HG03097 (cell line): ENCODE measurements at regions not wholly inside any gene's neighbourhood (a gene's known extent, or its start where the extent isn't known, plus 50 kb on each side); places are given as distances from the start of the nearest gene placed in this dataset.

Source experiments
- ATAC-seq: cut with Tn5 transposase; IDR thresholded peaks from one replicate; pipeline ENCODE4 v1.9.1; 2021; ENCODE audit not compliant: unreplicated experiment, low FRiP score

GRCh38 chr2:128776461-128777195 lies 458.0 kb upstream of the HS6ST1 start:
- ATAC-seq, result no peak

- no peak for ATAC-seq
These were observed 458.7 kb upstream of the HS6ST1 start for GRCh38 chr2:128777196-128778035.

DNA sequence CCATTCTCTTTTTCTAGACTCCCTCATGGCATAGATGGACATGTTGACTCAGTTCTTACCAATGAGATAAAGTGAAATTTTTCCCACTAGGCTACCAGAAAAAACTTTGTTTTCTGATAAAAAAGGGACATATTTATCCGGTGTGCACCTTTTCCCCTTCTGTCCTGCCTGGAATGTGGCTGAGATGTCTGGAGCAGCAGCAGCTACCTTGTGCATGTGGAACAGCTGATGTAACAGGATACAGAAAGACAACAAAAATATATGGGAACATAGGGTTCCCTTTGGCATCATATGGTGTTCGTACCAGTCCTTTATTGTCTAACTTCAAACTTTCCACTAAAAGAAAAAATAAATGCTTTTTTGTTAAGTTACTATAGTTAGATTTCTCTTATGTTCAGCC lies 460.2 kb upstream of the HS6ST1 start:
- no peak for ATAC-seq

DNA sequence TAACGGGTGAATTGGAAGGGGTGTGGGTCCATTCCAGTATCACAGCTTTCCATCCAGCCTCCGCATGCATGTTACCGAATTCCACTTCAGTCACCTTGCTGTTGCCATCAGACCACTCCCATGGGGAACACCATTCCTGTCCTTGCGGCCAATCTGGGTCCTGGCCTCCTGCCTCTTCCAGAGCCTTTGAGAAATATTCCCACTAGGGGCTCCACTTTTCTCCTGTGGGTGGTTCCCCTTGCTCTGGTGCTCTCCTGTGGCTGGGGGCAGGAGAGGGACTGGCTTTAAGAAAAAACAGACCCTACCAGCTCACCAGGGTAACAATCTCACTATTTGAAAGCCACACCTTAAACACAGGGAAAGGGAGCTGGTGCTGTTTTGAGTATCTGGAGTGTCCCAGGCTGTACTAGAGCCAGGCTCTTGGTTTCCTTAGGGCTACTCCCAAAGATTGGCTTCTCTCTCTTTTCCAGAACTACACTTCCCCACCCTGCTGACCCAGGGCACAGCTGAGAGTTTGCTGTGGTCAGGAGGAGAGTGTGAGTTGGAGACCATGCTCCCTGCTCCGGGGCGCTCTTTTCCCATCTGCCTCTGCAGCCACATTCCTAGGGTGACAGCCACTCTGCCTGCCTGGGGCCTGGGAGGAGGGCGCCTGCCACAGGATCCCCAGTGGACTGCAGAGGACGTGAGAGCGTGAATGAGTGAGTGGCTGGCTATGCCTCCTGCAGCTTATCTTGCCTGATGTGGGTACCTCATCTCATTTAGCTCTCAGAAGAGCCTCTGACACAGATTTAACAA lies 460.8 kb upstream of the HS6ST1 start:
- no peak for ATAC-seq

DNA sequence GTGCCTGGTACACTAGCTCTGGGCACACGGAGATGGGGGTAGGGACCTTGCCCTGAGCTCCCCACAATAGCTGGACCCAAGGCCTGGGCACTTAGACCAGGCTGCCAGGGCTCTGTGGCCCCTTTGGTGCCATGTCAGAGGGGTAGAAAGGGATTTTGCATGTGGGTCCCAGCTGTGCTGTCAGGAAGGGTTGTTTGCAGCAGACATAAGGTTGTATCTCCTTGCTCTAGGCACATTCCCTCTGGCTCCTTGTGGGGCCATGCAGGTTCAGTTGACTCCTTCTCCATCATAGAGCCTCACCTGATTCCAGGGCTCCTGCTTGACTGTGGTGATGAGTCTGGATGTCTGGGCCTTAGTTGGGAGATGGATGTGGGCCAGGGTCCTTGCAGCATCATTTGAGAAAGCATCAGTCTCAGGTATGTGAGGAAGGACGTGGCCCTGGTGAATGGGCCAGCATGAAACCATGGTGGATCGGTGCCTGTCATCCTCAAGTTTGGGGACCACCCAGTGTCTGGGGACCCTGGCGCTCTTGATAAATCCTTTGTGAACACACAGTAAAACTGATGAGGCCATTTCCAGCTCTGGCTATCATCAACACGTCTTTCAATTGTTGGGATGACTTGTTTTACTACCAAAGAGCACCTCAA lies 461.9 kb upstream of the HS6ST1 start:
- no peak for ATAC-seq

DNA sequence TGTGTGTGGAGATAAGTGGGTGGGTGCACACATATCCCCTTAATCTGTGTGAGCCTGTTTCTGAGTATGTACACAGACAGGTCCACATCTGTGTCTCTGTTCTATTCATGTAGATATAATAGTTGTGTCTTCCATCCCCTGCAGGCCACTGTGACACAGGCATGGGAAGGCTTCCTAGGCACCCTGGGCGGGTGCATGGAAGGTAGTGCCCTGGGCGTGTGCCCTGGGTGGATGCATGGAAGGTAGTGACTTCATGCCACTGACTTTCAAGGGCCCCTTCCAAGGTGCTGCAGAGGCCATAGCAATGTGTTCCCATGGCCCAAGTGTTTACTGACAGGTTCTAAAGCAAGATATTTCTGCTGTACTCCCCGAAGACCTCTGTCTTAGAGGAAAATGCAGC lies 462.5 kb upstream of the HS6ST1 start:
- no peak for ATAC-seq

DNA sequence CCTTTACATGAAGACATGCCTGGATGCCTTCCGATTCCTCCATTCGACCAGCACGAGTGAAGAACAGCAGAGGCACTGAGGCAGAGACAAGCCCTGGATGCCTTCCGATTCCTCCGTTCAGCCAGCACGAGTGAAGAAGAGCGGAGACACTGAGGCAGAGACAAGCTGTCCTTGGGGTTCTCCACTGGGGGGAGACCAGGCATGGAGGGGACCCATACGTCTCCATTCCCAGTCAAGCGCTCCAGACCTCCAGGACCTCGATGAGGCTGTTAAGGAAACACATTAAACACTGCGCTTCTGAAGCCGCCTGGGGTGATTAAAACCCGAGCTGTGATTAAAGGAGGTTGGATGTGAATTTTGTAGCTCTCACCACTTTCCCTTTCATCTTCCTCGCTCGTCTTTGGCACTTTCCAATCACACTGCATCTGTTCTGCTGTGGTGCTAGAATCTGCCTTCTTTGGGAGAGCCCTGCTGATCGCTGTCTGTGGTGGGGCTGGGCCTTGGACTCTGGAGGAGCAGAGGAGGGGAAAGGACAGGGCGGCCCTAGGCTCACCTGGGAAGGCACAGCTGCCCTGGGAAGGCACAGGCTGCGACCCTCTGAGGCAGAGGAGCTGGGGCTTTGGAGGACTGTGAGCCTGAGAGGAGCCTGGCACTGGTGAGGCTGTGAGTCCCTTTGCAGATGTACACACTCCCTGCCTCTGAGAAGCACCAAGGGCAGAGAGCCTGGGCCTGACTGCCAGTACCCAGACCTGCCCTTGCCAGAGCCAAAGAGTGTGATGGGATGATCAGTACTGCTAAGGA lies 463.1 kb upstream of the HS6ST1 start:
- ATAC-seq, result no peak

- ATAC-seq, result no peak
These were observed 463.9 kb upstream of the HS6ST1 start for GRCh38 chr2:128782411-128783192.

DNA sequence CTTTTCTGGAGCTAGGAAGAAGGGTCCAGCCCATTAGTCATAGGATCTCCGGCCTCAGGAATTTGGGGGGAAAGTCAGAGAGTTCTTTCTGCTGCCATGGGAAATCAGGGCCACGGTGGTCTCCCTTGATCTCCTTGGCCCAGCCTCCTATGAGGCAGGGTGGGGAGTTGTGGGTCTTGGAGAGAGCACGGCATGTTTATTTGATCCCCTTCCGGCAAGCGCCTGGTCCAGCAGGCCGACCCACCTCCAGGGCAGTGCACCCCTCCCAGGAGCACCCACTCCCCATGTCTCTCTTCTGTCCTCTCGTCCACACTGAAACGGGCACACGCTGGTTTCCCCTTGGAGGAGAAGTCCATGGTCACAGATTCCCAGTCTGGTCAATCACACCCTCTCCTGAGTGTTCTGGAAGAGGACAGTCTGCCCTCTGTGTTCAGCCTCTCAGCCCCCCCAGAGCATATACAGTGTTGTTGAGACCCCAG lies 464.6 kb upstream of the HS6ST1 start:
- no peak for ATAC-seq

- ATAC-seq, result no peak
These were observed 465.2 kb upstream of the HS6ST1 start for GRCh38 chr2:128783896-128784295.

DNA sequence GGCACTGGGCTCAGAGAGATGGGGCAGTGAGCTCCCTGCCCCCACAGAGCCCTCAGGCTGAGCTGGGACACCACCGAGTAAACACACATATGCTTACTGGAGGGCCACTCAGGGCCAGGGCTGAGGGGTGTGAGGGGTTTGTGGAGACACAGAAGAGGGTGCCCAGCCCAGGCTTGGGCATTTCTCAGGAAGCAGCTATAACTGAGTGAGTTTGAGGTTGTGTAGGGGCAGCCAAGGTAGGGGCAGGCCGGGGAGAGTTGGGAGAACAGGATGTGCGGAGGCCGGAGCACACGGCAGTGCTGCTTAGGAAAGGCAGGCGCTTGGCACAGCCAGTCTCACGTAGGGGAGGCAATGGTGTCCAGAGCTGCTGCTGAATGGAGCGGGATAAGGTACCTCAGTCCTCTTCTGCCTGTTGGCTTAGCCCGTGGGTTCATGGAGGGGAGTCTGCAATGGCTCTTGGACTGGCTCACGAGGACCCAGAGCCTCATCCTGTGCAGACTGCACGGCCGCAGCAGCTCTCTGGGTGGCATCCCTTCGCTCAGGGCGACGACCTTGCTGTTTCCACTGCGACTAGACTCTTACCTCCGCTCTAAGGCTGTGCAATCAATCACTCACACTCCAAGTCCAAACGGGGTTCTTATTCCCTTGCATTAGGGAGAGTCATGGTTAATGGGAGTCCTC lies 466.1 kb upstream of the HS6ST1 start:
- ATAC-seq, result no peak

DNA sequence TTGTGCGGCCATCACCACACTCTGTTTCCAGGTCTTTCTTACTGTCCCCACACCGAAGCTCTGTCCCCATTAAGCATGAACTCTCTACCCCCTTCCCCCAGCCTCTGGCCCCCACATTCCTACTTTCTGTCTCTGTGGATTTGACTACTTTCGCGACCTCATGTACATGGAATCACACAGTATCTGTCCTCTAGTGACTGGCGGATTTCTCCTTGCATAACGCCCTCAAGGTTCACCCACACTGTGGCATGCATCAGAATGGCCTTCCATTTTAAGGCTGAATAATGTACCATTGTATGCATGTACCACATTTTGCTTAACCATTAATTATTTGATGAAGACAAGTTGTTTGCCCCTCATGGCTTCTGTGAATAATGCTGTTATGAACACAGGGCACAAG lies 467.6 kb upstream of the HS6ST1 start:
- ATAC-seq, result no peak

DNA sequence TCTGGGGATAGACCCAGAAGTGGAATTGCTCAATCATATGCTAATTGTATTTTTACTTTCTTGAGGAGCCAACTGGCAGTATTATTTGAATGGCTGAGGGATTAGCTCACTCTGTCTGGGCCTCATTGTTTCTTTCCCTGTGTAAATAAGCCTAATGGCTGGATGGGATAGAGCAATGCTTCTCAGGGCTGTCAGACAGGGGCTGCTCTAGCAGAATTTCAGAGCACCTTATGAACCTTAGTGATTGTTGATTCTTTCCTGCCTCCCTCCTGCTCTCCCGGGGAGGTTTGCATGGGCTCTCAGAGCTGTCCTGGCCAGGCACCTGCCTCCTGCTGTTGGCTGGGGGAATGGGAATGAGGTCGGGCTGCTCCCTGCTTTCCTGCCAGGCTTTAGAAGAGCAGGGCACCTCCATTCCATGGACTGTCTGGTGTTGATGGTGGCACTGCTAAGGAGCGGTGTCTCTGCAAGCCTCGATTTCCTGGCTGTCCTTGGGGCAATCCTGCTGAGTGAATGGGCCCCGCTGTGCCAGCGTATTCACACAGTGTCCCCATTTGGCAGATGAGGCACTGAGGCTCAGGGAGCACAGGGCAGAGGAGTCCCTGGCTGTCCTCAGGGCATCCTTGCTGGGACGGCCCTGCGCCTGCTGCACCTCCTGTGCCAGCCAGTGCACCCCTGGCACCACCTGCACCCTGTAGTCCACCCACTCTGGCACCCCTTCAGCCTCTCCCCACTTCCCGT lies 468.2 kb upstream of the HS6ST1 start:
- no peak for ATAC-seq

DNA sequence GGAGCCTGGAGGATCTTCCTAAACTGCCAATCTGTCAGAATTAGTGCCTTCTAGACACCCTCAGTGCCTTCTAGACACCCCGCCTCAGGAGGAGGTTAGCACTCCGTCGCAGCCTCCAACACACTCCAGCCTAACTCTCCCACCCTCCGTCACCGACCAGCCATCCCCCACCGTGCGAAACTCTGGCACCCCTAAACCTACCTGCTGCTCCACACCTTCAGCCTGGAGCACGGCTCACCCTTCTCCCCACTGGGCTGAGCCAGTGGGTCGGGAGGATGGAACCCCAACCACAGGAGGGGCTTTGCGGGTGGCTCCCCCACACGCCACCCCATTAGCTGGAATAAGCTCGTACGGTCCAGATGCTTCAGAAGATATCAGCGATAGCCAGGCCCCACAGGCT lies 468.9 kb upstream of the HS6ST1 start:
- ATAC-seq, result no peak

- ATAC-seq, result no peak
These were observed 470.1 kb upstream of the HS6ST1 start for GRCh38 chr2:128788636-128789220.

GRCh38 chr2:128789221-128789620 lies 470.6 kb upstream of the HS6ST1 start:
- ATAC-seq, result no peak

DNA sequence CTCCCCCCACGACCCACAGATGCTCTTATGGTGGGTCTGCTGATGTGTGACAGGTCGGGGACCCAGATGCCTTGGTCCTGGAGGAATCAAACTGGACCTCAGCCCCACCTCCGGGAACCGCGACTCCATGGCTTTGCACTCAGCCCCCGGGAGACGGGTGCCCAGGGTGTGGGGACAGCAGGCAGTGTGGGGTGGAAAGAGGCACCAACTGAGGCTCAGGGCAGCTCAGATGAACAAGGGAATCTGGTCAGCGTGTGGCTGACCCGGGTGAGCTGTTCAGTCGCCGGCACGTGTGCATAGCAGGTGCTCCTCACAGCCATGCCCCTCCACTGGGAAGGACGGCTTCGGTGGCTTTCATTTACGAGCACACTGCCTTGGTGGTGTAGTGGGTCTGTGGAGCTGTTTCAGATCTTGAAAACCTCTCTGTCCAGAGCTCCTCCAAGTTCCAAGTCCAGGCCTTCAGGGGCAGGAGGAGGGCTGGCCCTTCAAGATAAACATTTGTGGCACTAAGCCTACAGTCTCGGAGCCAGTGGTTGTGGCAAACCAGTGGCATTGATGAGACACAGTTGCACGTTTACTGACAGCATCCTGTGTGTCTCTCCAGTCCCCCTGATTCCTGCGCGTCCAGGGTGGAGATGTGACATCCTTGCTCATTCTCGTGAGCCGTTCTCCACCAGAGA lies 471.2 kb upstream of the HS6ST1 start:
- no peak for ATAC-seq
